Hepatocyte (in vitro differentiated cells): ENCODE measurements at regions not wholly inside any gene's neighbourhood (a gene's known extent, or its start where the extent isn't known, plus 50 kb on each side); places are given as distances from the start of the nearest gene placed in this dataset.

ENCODE experiments used
- DNase-seq: peaks from one replicate; pipeline ENCODE4 v3.0.0-alpha.2; 2016; ENCODE audit warnings: low spot score
- H2AFZ ChIP-seq: fragments of 200-600 bp; sonication (generic); 2 replicates; pipeline ENCODE4 v1.6.0; 2016; ENCODE audit warnings: antibody characterized with exemption, mild to moderate bottlenecking
- H3K27ac ChIP-seq: fragments of 200-600 bp; sonication (generic); 2 replicates; pipeline ENCODE4 v1.5.1; 2016; ENCODE audit warnings: mild to moderate bottlenecking
- H3K27me3 ChIP-seq: fragments of 200-600 bp; sonication (generic); 2 replicates; pipeline ENCODE4 v1.6.1; 2016
- H3K36me3 ChIP-seq: fragments of 200-600 bp; sonication (generic); replicated peaks from 2 replicates; pipeline ENCODE4 v1.5.1; 2016; ENCODE audit warnings: low read depth; ENCODE audit not compliant: insufficient read depth
- H3K4me1 ChIP-seq: fragments of 200-600 bp; sonication (generic); 2 replicates; pipeline ENCODE4 v1.5.1; 2016; ENCODE audit warnings: mild to moderate bottlenecking, moderate library complexity; ENCODE audit not compliant: insufficient read depth
- H3K4me2 ChIP-seq: fragments of 200-600 bp; sonication (generic); 2 replicates; pipeline ENCODE4 v1.6.0; 2016
- H3K4me3 ChIP-seq: fragments of 200-600 bp; sonication (generic); 2 replicates; pipeline ENCODE4 v1.5.1; 2016; ENCODE audit warnings: mild to moderate bottlenecking
- H3K79me2 ChIP-seq: fragments of 200-600 bp; sonication (generic); 2 replicates; pipeline ENCODE4 v1.6.0; 2017; ENCODE audit warnings: mild to moderate bottlenecking
- H3K9me2 ChIP-seq: fragments of 200-600 bp; sonication (generic); replicated peaks from 2 replicates; pipeline ENCODE4 v1.6.0; 2017; ENCODE audit warnings: mild to moderate bottlenecking; ENCODE audit not compliant: insufficient read depth
- H3K9me3 ChIP-seq: fragments of 200-600 bp; sonication (generic); 2 replicates; pipeline ENCODE4 v1.5.1; 2016; ENCODE audit warnings: low read depth, mild to moderate bottlenecking
- H4K20me1 ChIP-seq: fragments of 200-600 bp; sonication (generic); 2 replicates; pipeline ENCODE4 v1.6.0; 2016; ENCODE audit warnings: mild to moderate bottlenecking; ENCODE audit not compliant: insufficient read depth, poor library complexity, severe bottlenecking
- CTCF ChIP-seq: fragments of 200-600 bp; sonication (generic); IDR thresholded peaks from 2 replicates; pipeline ENCODE4 v1.5.1; 2016; ENCODE audit warnings: antibody characterized with exemption, mild to moderate bottlenecking; ENCODE audit not compliant: poor library complexity
- EZH2 ChIP-seq: fragments of 200-600 bp; sonication (generic); IDR thresholded peaks from 2 replicates; pipeline ENCODE4 v1.6.1; 2016; ENCODE audit warnings: antibody characterized with exemption, mild to moderate bottlenecking, borderline replicate concordance
- EZH2phosphoT487 ChIP-seq: fragments of 200-600 bp; sonication (generic); IDR thresholded peaks from one replicate; pipeline ENCODE4 v1.6.1; 2018; ENCODE audit warnings: antibody characterized with exemption, mild to moderate bottlenecking, low read depth, moderate library complexity; ENCODE audit not compliant: unreplicated experiment, severe bottlenecking
- WGBS: methylation state at CpG from one replicate; pipeline ENCODE4 v1.1.6; 2016; ENCODE audit warnings: low lambda C conversion rate; ENCODE audit errors: missing lambda C conversion rate; 5-methylcytosine and 5-hydroxymethylcytosine counted together

DNA sequence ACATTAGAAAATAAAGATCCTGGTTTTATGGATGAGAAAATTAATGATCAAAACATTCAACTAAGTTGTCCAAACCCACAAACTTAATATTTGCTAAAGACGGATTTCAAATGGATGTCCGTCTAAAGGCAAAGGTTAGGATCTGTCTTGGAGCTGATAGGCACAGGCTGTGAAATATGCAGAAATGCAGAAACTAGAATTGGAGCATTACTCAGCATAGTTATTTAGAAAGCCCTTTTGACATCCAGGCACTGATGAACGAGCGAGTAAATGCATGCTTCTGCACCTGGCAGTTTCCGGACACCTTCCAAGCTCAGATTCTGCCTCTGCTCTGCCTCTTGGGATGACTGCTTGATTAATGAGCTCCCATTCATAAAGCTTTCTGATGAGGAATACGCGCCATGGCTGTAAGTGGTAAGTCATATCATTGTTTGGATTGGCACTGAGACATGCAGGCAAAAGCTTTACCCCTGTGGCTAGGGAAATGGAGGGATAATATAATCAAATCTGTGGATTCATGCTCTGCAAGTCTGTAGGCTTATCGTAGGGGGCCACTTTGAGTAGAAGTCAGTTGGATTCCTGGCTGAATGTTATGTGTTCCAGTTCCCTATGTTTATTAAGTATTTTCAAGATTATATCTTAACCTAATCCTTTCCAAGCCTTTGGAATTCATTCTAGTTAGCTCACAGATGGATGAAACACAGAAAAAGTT, 2176.3 kb upstream of the CELF4 start:
- H2AFZ ChIP-seq = no peak overlapping the region
- no peaks in the 10 kb centered on the region for H3K36me3 ChIP-seq
- DNase-seq = peak; percentile 8
- H3K9me2 ChIP-seq = no peaks in the 10 kb centered on the region
- no peak overlapping the region for H3K27ac ChIP-seq
- H3K9me3 ChIP-seq = no peaks in the 10 kb centered on the region
- H3K27me3 ChIP-seq = no peaks in the 10 kb centered on the region
- H3K79me2 ChIP-seq = no peaks in the 10 kb centered on the region
- H4K20me1 ChIP-seq = no peaks in the 10 kb centered on the region
- TF ChIP-seq CTCF = no peak
- WGBS = 57% methylated on average over 8 of the region's 8 CpGs
- H3K4me3 ChIP-seq = no peak overlapping the region
- H3K4me1 ChIP-seq = no peaks in the 10 kb centered on the region
- H3K4me2 ChIP-seq = peak overlapping the region; percentile 55

DNA sequence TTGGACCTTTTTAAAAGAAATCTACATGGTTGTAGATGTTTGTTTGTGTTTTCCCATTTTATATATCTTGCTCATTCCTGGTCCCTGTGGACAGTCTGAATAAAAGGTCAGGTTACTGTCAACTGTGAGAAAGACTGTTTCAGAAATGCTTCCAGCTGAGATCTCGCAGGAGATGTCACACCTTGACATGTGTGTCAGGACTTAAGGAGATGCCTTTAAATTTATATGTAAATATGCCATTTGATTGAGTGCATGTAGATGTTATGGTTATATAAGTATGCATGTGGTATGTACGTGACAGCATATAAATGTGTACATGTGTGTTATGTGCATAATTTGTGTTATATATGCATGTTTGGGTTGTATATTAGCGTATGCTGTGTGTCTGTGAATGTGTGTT, 2172.3 kb upstream of the CELF4 start:
- Histone ChIP-seq H2AFZ (no peak overlapping the region), H3K27me3 (no peaks in the 10 kb centered on the region), H3K4me2 (no peak overlapping the region), H3K9me2 (no peaks in the 10 kb centered on the region), H3K9me3 (no peaks in the 10 kb centered on the region), H3K4me3 (no peak overlapping the region), H4K20me1 (no peaks in the 10 kb centered on the region), H3K4me1 (no peaks in the 10 kb centered on the region), H3K27ac (no peak overlapping the region), H3K36me3 (no peaks in the 10 kb centered on the region), H3K79me2 (no peaks in the 10 kb centered on the region)
- 97% methylated on average over 3 of the region's 3 CpGs for WGBS
- TF ChIP-seq CTCF (no peak), EZH2phosphoT487 (no peak), EZH2 (no peak)
- DNase-seq = no peak

- H3K9me3 ChIP-seq = no peaks in the 10 kb centered on the region
- no peaks in the 10 kb centered on the region for H3K27me3 ChIP-seq
- TF ChIP-seq EZH2 = no peak
- no peak for TF ChIP-seq CTCF
- no peak for TF ChIP-seq EZH2phosphoT487
- H3K9me2 ChIP-seq = no peaks in the 10 kb centered on the region
- H3K27ac ChIP-seq = no peak overlapping the region
- H2AFZ ChIP-seq = no peak overlapping the region
- H4K20me1 ChIP-seq = no peaks in the 10 kb centered on the region
- no peaks in the 10 kb centered on the region for H3K36me3 ChIP-seq
- DNase-seq = no peak
- no peak overlapping the region for H3K4me2 ChIP-seq
- H3K4me1 ChIP-seq = no peaks in the 10 kb centered on the region
- H3K79me2 ChIP-seq = no peaks in the 10 kb centered on the region
- H3K4me3 ChIP-seq = no peak overlapping the region
- 98% methylated on average over 2 of the region's 2 CpGs for WGBS
Observed at GRCh38 chr18:39732918-39733317, 2167.3 kb upstream of the CELF4 start.

DNA sequence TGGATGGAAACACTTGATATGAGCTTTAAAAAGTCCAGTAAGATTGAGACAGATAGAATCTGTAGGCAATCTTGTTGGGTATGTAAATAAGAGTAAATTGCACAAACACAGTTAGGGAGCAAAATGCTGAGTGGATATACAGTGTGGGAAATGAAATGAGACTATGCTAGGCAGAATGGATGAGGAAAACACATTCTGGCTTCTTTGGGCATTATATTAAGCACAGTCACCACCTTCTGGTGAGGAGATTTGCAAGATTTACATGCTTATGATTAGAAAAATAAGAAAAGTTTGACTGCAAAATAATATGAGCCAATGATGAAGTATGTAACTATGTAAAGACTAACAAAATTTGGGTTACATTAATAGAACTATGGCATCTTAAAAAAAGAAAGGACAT, 2165.0 kb upstream of the CELF4 start:
- Histone ChIP-seq H3K4me2 (no peak overlapping the region), H2AFZ (no peak overlapping the region), H4K20me1 (no peaks in the 10 kb centered on the region), H3K9me2 (no peaks in the 10 kb centered on the region), H3K27me3 (no peaks in the 10 kb centered on the region), H3K36me3 (no peaks in the 10 kb centered on the region), H3K27ac (no peak overlapping the region), H3K4me1 (no peaks in the 10 kb centered on the region), H3K79me2 (no peaks in the 10 kb centered on the region), H3K9me3 (no peaks in the 10 kb centered on the region), H3K4me3 (no peak overlapping the region)
- no peak for TF ChIP-seq EZH2phosphoT487
- TF ChIP-seq CTCF = peak; percentile 3
- no peak for TF ChIP-seq EZH2
- DNase-seq = no peak
